Keratinocyte (primary cell): ENCODE measurements at regions not wholly inside any gene's neighbourhood (a gene's known extent, or its start where the extent isn't known, plus 50 kb on each side); places are given as distances from the start of the nearest gene placed in this dataset.

ENCODE experiments used
- DNase-seq: peaks from one replicate; pipeline ENCODE4 v3.0.0-alpha.2; 2011; ENCODE audit warnings: low read depth, missing footprints, low spot score
- FAIRE-seq: peaks from 2 replicates; lab custom pipeline; 2011; peaks lifted over from hg19 to GRCh38; lab: Jason Lieb, UNC
- H2AFZ ChIP-seq: 2 replicates; pipeline ENCODE4 v1.6.0; 2012; ENCODE audit warnings: low read length, control low read depth, inconsistent platforms; ENCODE audit not compliant: control insufficient read depth
- H3K27ac ChIP-seq: 2 replicates; pipeline ENCODE4 v1.5.1; 2011; ENCODE audit warnings: low read length; ENCODE audit not compliant: control insufficient read depth, insufficient read depth
- H3K27me3 ChIP-seq: 3 replicates; pipeline ENCODE4 v1.6.0; 2011; ENCODE audit warnings: low read length; ENCODE audit not compliant: control insufficient read depth, insufficient read depth; ENCODE audit errors: extremely low read depth
- H3K36me3 ChIP-seq, 2 experiments: 2 replicates in 1 of 2; 3 replicates in 1 of 2; pipeline ENCODE4 v1.5.1; 2011; ENCODE audit warnings: low read length in 2 of 2, mild to moderate bottlenecking in 1 of 2; ENCODE audit not compliant: control insufficient read depth in 2 of 2, insufficient read depth in 2 of 2; ENCODE audit errors: extremely low read depth in 1 of 2
- H3K4me1 ChIP-seq: 3 replicates; pipeline ENCODE4 v1.5.1; 2011; ENCODE audit warnings: low read length; ENCODE audit not compliant: control insufficient read depth, insufficient read depth; ENCODE audit errors: extremely low read depth
- H3K4me2 ChIP-seq: 3 replicates; pipeline ENCODE4 v1.6.0; 2011; ENCODE audit warnings: low read depth, low read length; ENCODE audit not compliant: control insufficient read depth, insufficient read depth; ENCODE audit errors: extremely low read depth
- H3K4me3 ChIP-seq, 3 experiments: fragments of 200-600 bp in 1 of 3; sonication (generic) in 1 of 3; 2 replicates in 2 of 3; 3 replicates in 1 of 3; pipeline ENCODE4 v1.5.1; 2011 to 2016; ENCODE audit warnings: low read length in 3 of 3, mild to moderate bottlenecking in 3 of 3, control low read depth in 2 of 3, inconsistent platforms in 1 of 3, low read depth in 1 of 3, mixed read lengths in 1 of 3, mixed run types in 1 of 3, moderate library complexity in 1 of 3; ENCODE audit not compliant: control insufficient read depth in 2 of 3, insufficient read depth in 2 of 3; ENCODE audit errors: extremely low read depth in 1 of 3
- H3K79me2 ChIP-seq: 2 replicates; pipeline ENCODE4 v1.6.0; 2012; ENCODE audit warnings: low read length; ENCODE audit not compliant: control insufficient read depth, insufficient read depth
- H3K9ac ChIP-seq: 3 replicates; pipeline ENCODE4 v1.6.0; 2011; ENCODE audit warnings: low read length; ENCODE audit not compliant: control insufficient read depth, insufficient read depth; ENCODE audit errors: extremely low read depth
- H3K9me1 ChIP-seq: 3 replicates; pipeline ENCODE4 v1.6.0; 2011; ENCODE audit warnings: low read length; ENCODE audit not compliant: control insufficient read depth, insufficient read depth; ENCODE audit errors: extremely low read depth
- H3K9me3 ChIP-seq: 2 replicates; pipeline ENCODE4 v1.5.1; 2012; ENCODE audit warnings: low read depth, low read length; ENCODE audit not compliant: control insufficient read depth
- H4K20me1 ChIP-seq: 3 replicates; pipeline ENCODE4 v1.6.0; 2011; ENCODE audit warnings: low read length; ENCODE audit not compliant: control insufficient read depth, insufficient read depth; ENCODE audit errors: extremely low read depth
- EZH2 ChIP-seq: IDR thresholded peaks from one replicate; pipeline ENCODE4 v1.6.1; 2012; ENCODE audit warnings: inconsistent platforms, mild to moderate bottlenecking, low read length, moderate library complexity
- dilution Hi-C: fragments of 300-500 bp; cut with MboI; formaldehyde crosslinking; loops from one replicate; pipeline ENCODE4 v1.7.0; 2020; ENCODE audit warnings: low sequenced_read_pairs; ENCODE audit not compliant: extremely low pct_ligation_motif_present
- TF ChIP-seq, protein P1 (sequence below), 3 experiments: IDR thresholded peaks in 1 of 3; conservative IDR thresholded peaks in 1 of 3; optimal IDR thresholded peaks in 1 of 3; 2 replicates in 2 of 3; 3 replicates in 1 of 3; pipeline versions ENCODE3 to v1.5.1; 2011; ENCODE audit warnings: low read length in 3 of 3, mild to moderate bottlenecking in 3 of 3, moderate library complexity in 2 of 3, control low read depth in 1 of 3, inconsistent platforms in 1 of 3; ENCODE audit not compliant: insufficient read depth in 2 of 3; ENCODE audit errors: extremely low read depth in 1 of 3

DNA sequence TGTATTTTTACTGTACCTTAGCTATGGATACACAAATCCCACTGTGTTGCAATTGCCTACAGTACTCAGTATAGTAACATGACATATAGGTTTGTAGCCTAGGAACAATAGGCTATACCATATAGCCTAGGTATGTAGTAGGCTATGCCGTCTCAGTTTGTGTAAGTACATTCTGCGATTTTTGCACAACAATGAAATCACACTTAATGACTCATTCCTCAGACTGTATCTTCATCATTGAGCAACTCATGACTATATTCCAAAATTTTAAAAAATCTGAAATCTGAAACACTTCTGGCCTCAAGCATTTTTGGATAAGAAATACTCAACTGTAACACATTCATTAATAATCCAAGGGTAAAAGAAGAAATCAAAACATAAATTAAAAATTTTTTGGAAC is 666.8 kb upstream of the GRAMD2B start:
- no peaks in the 10 kb centered on the region for H3K36me3 ChIP-seq
- no peaks in the 10 kb centered on the region for H3K9me1 ChIP-seq
- no peaks in the 10 kb centered on the region for H4K20me1 ChIP-seq
- no peak for TF ChIP-seq EZH2
- TF ChIP-seq, protein P1, sequence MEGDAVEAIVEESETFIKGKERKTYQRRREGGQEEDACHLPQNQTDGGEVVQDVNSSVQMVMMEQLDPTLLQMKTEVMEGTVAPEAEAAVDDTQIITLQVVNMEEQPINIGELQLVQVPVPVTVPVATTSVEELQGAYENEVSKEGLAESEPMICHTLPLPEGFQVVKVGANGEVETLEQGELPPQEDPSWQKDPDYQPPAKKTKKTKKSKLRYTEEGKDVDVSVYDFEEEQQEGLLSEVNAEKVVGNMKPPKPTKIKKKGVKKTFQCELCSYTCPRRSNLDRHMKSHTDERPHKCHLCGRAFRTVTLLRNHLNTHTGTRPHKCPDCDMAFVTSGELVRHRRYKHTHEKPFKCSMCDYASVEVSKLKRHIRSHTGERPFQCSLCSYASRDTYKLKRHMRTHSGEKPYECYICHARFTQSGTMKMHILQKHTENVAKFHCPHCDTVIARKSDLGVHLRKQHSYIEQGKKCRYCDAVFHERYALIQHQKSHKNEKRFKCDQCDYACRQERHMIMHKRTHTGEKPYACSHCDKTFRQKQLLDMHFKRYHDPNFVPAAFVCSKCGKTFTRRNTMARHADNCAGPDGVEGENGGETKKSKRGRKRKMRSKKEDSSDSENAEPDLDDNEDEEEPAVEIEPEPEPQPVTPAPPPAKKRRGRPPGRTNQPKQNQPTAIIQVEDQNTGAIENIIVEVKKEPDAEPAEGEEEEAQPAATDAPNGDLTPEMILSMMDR (optimal IDR thresholded peaks at IDR 0.05 in 1 of 3, IDR thresholded peaks at IDR 0.05 in 1 of 3, conservative IDR thresholded peaks at IDR 0.05 in 1 of 3; ENCODE audit: extremely low read depth in 1 of 3, insufficient read depth in 2 of 3, low read length in 3 of 3) = no peak
- no peak overlapping the region for H3K4me2 ChIP-seq
- no peaks in the 10 kb centered on the region for H3K27me3 ChIP-seq
- H3K9ac ChIP-seq = no peak overlapping the region
- no peak overlapping the region for H3K27ac ChIP-seq
- H2AFZ ChIP-seq = no peak overlapping the region
- no peaks in the 10 kb centered on the region for H3K9me3 ChIP-seq
- dilution Hi-C loops = no loop called here
- H3K4me1 ChIP-seq = no peaks in the 10 kb centered on the region
- no peak for DNase-seq
- no peak for FAIRE-seq
- no peaks in the 10 kb centered on the region for H3K79me2 ChIP-seq
- no peak overlapping the region for H3K4me3 ChIP-seq

DNA sequence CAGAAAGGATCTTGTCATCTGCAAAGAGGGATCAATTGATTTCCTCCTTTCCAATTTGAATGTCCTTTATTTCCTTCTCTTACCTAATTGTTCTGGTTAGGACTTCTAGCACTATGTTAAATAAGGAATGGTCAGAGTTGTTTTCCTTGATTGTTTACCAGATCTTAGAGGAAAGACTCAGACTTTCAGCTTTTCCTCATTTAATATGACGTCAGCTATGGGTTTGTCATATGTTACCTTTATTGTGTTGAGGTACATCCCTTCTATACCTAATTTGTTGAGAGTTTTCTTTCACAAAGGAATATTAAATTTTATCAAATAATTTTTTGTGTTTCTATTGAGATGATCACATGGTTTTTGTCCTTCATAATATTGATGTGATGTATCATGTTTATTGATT is 656.5 kb upstream of the GRAMD2B start:
- FAIRE-seq = no peak

More for the DNA sequence above, 656.5 kb upstream of the GRAMD2B start:
- Histone ChIP-seq H3K4me2 (no peak overlapping the region), H3K79me2 (no peaks in the 10 kb centered on the region), H3K9me1 (no peaks in the 10 kb centered on the region), H3K9me3 (no peaks in the 10 kb centered on the region), H2AFZ (no peak overlapping the region), H3K9ac (no peak overlapping the region), H3K27me3 (no peaks in the 10 kb centered on the region), H3K4me3 (no peak overlapping the region), H4K20me1 (no peaks in the 10 kb centered on the region), H3K36me3 (no peaks in the 10 kb centered on the region), H3K27ac (no peak overlapping the region), H3K4me1 (no peaks in the 10 kb centered on the region)
- DNase-seq = no peak
- TF ChIP-seq, protein P1 (optimal IDR thresholded peaks at IDR 0.05 in 1 of 3, IDR thresholded peaks at IDR 0.05 in 1 of 3, conservative IDR thresholded peaks at IDR 0.05 in 1 of 3; ENCODE audit: extremely low read depth in 1 of 3, insufficient read depth in 2 of 3, low read length in 3 of 3) = no peak
- TF ChIP-seq EZH2 = no peak
- dilution Hi-C loops = no loop called here
